ENCODE measurements at regions not wholly inside any gene's neighbourhood (a gene's known extent, or its start where the extent isn't known, plus 50 kb on each side); places are given as distances from the start of the nearest gene placed in this dataset.
"Not testable (repeated sequence)": the region's sequence is repeated elsewhere in the genome, so short reads cannot be mapped to it uniquely, and the experiment has no call there.

- no peak overlapping the region for H3K4me3 ChIP-seq (ENCODE audit: low read length)
- no peak for DNase-seq (ENCODE audit: low read depth, low spot score)
Observed at GRCh38 chr10:9443758-9444157, 1389.3 kb downstream of the GATA3 start.

GRCh38 chr10:9449530-9449929, 1395.0 kb downstream of the GATA3 start:
- no peak for DNase-seq (ENCODE audit: low read depth, low spot score)

GRCh38 chr10:9450801-9451200, 1396.3 kb downstream of the GATA3 start:
- DNase-seq (ENCODE audit: low read depth, low spot score) = no peak
- no peak overlapping the region for H3K4me3 ChIP-seq (ENCODE audit: low read length)

More at GRCh38 chr10:9449530-9449929, 1395.0 kb downstream of the GATA3 start:
- no peak overlapping the region for H3K4me3 ChIP-seq (ENCODE audit: low read length)

GRCh38 chr10:9451211-9451773, 1396.8 kb downstream of the GATA3 start:
- no peak for DNase-seq (ENCODE audit: low read depth, low spot score)
- no peak overlapping the region for H3K4me3 ChIP-seq (ENCODE audit: low read length)

- H3K4me3 ChIP-seq (ENCODE audit: low read length) = no peak overlapping the region
- DNase-seq (ENCODE audit: low read depth, low spot score) = no peak
Observed at GRCh38 chr10:9452056-9452455, 1397.6 kb downstream of the GATA3 start.

- H3K4me3 ChIP-seq (ENCODE audit: low read length); DNase-seq (ENCODE audit: low read depth, low spot score): not testable (repeated sequence)
Observed at GRCh38 chr10:9453871-9454270, 1399.4 kb downstream of the GATA3 start.

- no peak for DNase-seq (ENCODE audit: low read depth, low spot score)
- H3K4me3 ChIP-seq (ENCODE audit: low read length) = no peak overlapping the region
Observed at GRCh38 chr10:9469663-9470205, 1415.2 kb downstream of the GATA3 start.

- DNase-seq (ENCODE audit: low read depth, low spot score) = no peak
- no peak overlapping the region for H3K4me3 ChIP-seq (ENCODE audit: low read length)
Observed at GRCh38 chr10:9470581-9470980, 1416.1 kb downstream of the GATA3 start.

- no peak overlapping the region for H3K4me3 ChIP-seq (ENCODE audit: low read length)
- no peak for DNase-seq (ENCODE audit: low read depth, low spot score)
Observed at GRCh38 chr10:9501944-9502343, 1447.5 kb downstream of the GATA3 start.

GRCh38 chr10:9504227-9504626, 1449.7 kb downstream of the GATA3 start:
- no peak overlapping the region for H3K4me3 ChIP-seq (ENCODE audit: low read length)
- DNase-seq (ENCODE audit: low read depth, low spot score) = no peak

- no peak for DNase-seq (ENCODE audit: low read depth, low spot score)
- H3K4me3 ChIP-seq (ENCODE audit: low read length) = no peak overlapping the region
Observed at GRCh38 chr10:9505546-9505945, 1451.1 kb downstream of the GATA3 start.

- DNase-seq (ENCODE audit: low read depth, low spot score) = no peak
- H3K4me3 ChIP-seq (ENCODE audit: low read length) = no peak overlapping the region
Observed at GRCh38 chr10:9508606-9509005, 1454.1 kb downstream of the GATA3 start.

GRCh38 chr10:9510626-9511025, 1456.1 kb downstream of the GATA3 start:
- DNase-seq (ENCODE audit: low read depth, low spot score) = no peak
- no peak overlapping the region for H3K4me3 ChIP-seq (ENCODE audit: low read length)

- no peak for DNase-seq (ENCODE audit: low read depth, low spot score)
Observed at GRCh38 chr10:9515922-9516321, 1461.4 kb downstream of the GATA3 start.

GRCh38 chr10:9535744-9536143, 1481.3 kb downstream of the GATA3 start:
- DNase-seq (ENCODE audit: low read depth, low spot score) = no peak
- no peak overlapping the region for H3K4me3 ChIP-seq (ENCODE audit: low read length)

More at GRCh38 chr10:9515922-9516321, 1461.4 kb downstream of the GATA3 start:
- no peak overlapping the region for H3K4me3 ChIP-seq (ENCODE audit: low read length)

GRCh38 chr10:9545073-9545472, 1472.6 kb upstream of the CELF2 start:
- DNase-seq (ENCODE audit: low read depth, low spot score) = no peak
- no peak overlapping the region for H3K4me3 ChIP-seq (ENCODE audit: low read length)

- no peak for DNase-seq (ENCODE audit: low read depth, low spot score)
- no peak overlapping the region for H3K4me3 ChIP-seq (ENCODE audit: low read length)
Observed at GRCh38 chr10:9547936-9548904, 1469.5 kb upstream of the CELF2 start.

- H3K4me3 ChIP-seq (ENCODE audit: low read length) = no peak overlapping the region
- DNase-seq (ENCODE audit: low read depth, low spot score) = no peak
Observed at GRCh38 chr10:9550810-9551209, 1466.9 kb upstream of the CELF2 start.

GRCh38 chr10:9554321-9554720, 1463.4 kb upstream of the CELF2 start:
- no peak overlapping the region for H3K4me3 ChIP-seq (ENCODE audit: low read length)
- DNase-seq (ENCODE audit: low read depth, low spot score) = no peak

- no peak for DNase-seq (ENCODE audit: low read depth, low spot score)
- no peak overlapping the region for H3K4me3 ChIP-seq (ENCODE audit: low read length)
Observed at GRCh38 chr10:9560976-9561375, 1456.7 kb upstream of the CELF2 start.
